ENCODE measurements at regions not wholly inside any gene's neighbourhood (a gene's known extent, or its start where the extent isn't known, plus 50 kb on each side); places are given as distances from the start of the nearest gene placed in this dataset.

- TF ChIP-seq PATZ1 (CRISPR knock-in tag; IDR thresholded peaks at IDR 0.05; ENCODE audit: borderline replicate concordance) (no peak), PPARA (CRISPR knock-in tag; IDR thresholded peaks at IDR 0.05; ENCODE audit: borderline replicate concordance) (no peak), TOX (CRISPR knock-in tag; IDR thresholded peaks at IDR 0.05; ENCODE audit: borderline replicate concordance) (no peak), SNAI2 (CRISPR knock-in tag; IDR thresholded peaks at IDR 0.05) (no peak), ZNF565 (CRISPR knock-in tag; conservative IDR thresholded peaks at IDR 0.05; ENCODE audit: low read depth) (no peak), POU6F1 (CRISPR knock-in tag; IDR thresholded peaks at IDR 0.05; ENCODE audit: borderline replicate concordance, low read depth) (no peak), OSR1 (CRISPR knock-in tag; IDR thresholded peaks at IDR 0.05) (no peak), TCF4 (CRISPR knock-in tag; IDR thresholded peaks at IDR 0.05; ENCODE audit: borderline replicate concordance) (no peak), ZNF8 (CRISPR knock-in tag; IDR thresholded peaks at IDR 0.05) (no peak), ZFP3 (CRISPR knock-in tag; IDR thresholded peaks at IDR 0.05) (no peak), ZFP30 (CRISPR knock-in tag; IDR thresholded peaks at IDR 0.05) (no peak), ZNF70 (CRISPR knock-in tag; IDR thresholded peaks at IDR 0.05) (no peak), CSDC2 (CRISPR knock-in tag; IDR thresholded peaks at IDR 0.05) (no peak)
- TF ChIP-seq, protein P1, sequence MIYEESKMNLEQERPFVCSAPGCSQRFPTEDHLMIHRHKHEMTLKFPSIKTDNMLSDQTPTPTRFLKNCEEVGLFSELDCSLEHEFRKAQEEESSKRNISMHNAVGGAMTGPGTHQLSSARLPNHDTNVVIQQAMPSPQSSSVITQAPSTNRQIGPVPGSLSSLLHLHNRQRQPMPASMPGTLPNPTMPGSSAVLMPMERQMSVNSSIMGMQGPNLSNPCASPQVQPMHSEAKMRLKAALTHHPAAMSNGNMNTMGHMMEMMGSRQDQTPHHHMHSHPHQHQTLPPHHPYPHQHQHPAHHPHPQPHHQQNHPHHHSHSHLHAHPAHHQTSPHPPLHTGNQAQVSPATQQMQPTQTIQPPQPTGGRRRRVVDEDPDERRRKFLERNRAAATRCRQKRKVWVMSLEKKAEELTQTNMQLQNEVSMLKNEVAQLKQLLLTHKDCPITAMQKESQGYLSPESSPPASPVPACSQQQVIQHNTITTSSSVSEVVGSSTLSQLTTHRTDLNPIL (CRISPR knock-in tag; IDR thresholded peaks at IDR 0.05; ENCODE audit: low read depth), result no peak
Measured at GRCh38 chr11:127723714-127724113, 723.1 kb upstream of the KIRREL3 start.
